Heart right ventricle (tissue), 16 donors: ENCODE measurements at regions not wholly inside any gene's neighbourhood (a gene's known extent, or its start where the extent isn't known, plus 50 kb on each side); places are given as distances from the start of the nearest gene placed in this dataset.

Source experiments
- ATAC-seq, 8 donors: fragments of 200-7000 bp; cut with Tn5 transposase; one replicate each; pipeline ENCODE4 v1.9.1; 2020; ENCODE audit warnings: mild to moderate bottlenecking in 8 of 8, moderate library complexity in 8 of 8, moderate number of reproducible peaks in 1 of 8
- DNase-seq, 2 donors: peaks; one replicate each; pipeline ENCODE4 v3.0.0-alpha.2; 2020
- H3K27ac ChIP-seq, 10 donors: fragments of 200-600 bp; sonication (generic) in 2 of 10; one replicate each; pipeline versions ENCODE4 v1.5.0 to v1.8.0; 2020 to 2022; ENCODE audit warnings: mild to moderate bottlenecking in 3 of 10
- H3K27me3 ChIP-seq, 7 donors: fragments of 200-600 bp; one replicate each; pipeline ENCODE4 v1.8.0; 2021 to 2022; ENCODE audit warnings: mild to moderate bottlenecking in 2 of 7
- H3K36me3 ChIP-seq, 9 donors: fragments of 200-600 bp; sonication (generic) in 1 of 9; one replicate each; pipeline versions ENCODE4 v1.5.0 to v1.8.0; 2020 to 2022; ENCODE audit warnings: mild to moderate bottlenecking in 2 of 9
- H3K4me1 ChIP-seq, 9 donors: fragments of 200-600 bp; sonication (generic) in 1 of 9; one replicate each; pipeline versions ENCODE4 v1.5.0 to v1.8.0; 2020 to 2022; ENCODE audit warnings: mild to moderate bottlenecking in 4 of 9
- H3K4me3 ChIP-seq, 10 donors: fragments of 200-600 bp; sonication (generic) in 2 of 10; one replicate each; pipeline versions ENCODE4 v1.5.0 to v1.8.0; 2020 to 2022; ENCODE audit warnings: mild to moderate bottlenecking in 7 of 10, moderate library complexity in 2 of 10
- H3K9me3 ChIP-seq, 11 donors: fragments of 200-600 bp in 10 of 11; sonication (generic) in 2 of 11; one replicate each; pipeline versions ENCODE4 v1.5.0 to v1.8.0; 2013 to 2022; ENCODE audit warnings: mild to moderate bottlenecking in 2 of 11, control low read depth in 1 of 11, moderate library complexity in 1 of 11
- WGBS, 2 donors: extraction: QIAGEN DNeasy Blood & Tissue Kit; methylation state at CpG; one replicate each; pipeline ENCODE4 v1.1.7; 2013; ENCODE audit warnings: inconsistent platforms in 1 of 2; 5-methylcytosine and 5-hydroxymethylcytosine counted together
- intact Hi-C, 10 donors: fragments of 100-400 bp; cut with DNase I; formaldehyde crosslinking; loops; one replicate each; pipeline versions ENCODE4 v1.11.1 to v1.14.2; 2022
- TF ChIP-seq, protein P1 (sequence below), 9 donors: fragments of 200-600 bp; sonication (generic) in 2 of 9; IDR thresholded peaks; one replicate each; pipeline versions ENCODE4 v1.5.0 to v1.8.0; 2021 to 2022; ENCODE audit warnings: antibody characterized with exemption in 9 of 9, mild to moderate bottlenecking in 5 of 9, moderate library complexity in 1 of 9
- donor health status: Arrhythmogenic right ventricular cardiomyopathy.
- donor health status: ischemic (EF 13 %, LVEDD 7.1; RV severe dilation, severe dysfunction).
- donor health status: healthy with polysubstance abuse.
- donor health status: DM: no; HTN: yes; CAD: no.
- donor health status: DM: no; HTN: no; CAD: no.
- donor health status: ischemic (EF 25% LVEDD 6.9; RV normal size, moderate dysfunction).
- donor health status: ischemic (EF 25% LVEDD 5.7; RV mildly dilated, moderate dysfunction).
- donor health status: healthy.
- donor health status: DM: yes; HTN: yes; CAD: no.
- donor health status: Ischemic cardiomyopathy.
- donor health status: ischemic (EF 35%, LVEDD 5.7; RV mildly dilated, moderate dysfunction).
- donor health status: nonischemic (EF 11% LVEDD 7.7; RV severe dilation, severe dysfunction).
- donor health status: DM: yes; HTN: yes; CAD: no.
- donor health status: PGD.
- donor health status: ischemic (EF 29% LVEDD 5.4; RV normal size, mild dysfunction).
- donor health status: nonischemic (EF 23%, LVEDD 6.1; RV moderate dilation, normal function).

DNA sequence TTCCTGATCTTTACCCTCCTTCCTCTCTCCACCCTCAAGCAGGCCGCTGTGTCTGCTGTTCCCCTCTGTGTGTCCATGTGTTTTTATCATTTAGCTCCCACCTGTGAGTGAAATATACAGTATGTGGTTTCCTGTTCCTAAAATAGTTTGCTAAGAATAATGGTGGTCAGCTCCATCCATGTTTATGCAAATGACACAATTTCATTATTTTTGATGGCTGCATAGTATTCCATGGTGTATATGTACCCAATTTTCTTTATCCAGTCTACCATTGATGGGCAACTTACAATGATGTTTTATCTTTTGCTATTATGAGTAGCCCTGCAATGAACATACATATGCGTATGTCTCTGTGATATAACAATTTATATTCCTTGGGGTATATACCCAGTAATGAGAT lies 133.4 kb upstream of the RGS18 start:
- Histone ChIP-seq H3K36me3 (no peaks in the 10 kb centered on the region), H3K27me3 (no peaks in the 10 kb centered on the region), H3K9me3 (peaks cover 0 to 12% (median 0%) of the 10 kb centered on the region in 11 donors), H3K27ac (no peak overlapping the region), H3K4me3 (no peak overlapping the region), H3K4me1 (no peaks in the 10 kb centered on the region)
- no peak for ATAC-seq
- TF ChIP-seq, protein P1, sequence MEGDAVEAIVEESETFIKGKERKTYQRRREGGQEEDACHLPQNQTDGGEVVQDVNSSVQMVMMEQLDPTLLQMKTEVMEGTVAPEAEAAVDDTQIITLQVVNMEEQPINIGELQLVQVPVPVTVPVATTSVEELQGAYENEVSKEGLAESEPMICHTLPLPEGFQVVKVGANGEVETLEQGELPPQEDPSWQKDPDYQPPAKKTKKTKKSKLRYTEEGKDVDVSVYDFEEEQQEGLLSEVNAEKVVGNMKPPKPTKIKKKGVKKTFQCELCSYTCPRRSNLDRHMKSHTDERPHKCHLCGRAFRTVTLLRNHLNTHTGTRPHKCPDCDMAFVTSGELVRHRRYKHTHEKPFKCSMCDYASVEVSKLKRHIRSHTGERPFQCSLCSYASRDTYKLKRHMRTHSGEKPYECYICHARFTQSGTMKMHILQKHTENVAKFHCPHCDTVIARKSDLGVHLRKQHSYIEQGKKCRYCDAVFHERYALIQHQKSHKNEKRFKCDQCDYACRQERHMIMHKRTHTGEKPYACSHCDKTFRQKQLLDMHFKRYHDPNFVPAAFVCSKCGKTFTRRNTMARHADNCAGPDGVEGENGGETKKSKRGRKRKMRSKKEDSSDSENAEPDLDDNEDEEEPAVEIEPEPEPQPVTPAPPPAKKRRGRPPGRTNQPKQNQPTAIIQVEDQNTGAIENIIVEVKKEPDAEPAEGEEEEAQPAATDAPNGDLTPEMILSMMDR (IDR thresholded peaks at IDR 0.05), result no peak
- intact Hi-C loops, result no loop called here
- DNase-seq, result no peak
- 82 to 94% methylated on average over 2 of the region's 2 CpGs for WGBS, 2 donors

DNA sequence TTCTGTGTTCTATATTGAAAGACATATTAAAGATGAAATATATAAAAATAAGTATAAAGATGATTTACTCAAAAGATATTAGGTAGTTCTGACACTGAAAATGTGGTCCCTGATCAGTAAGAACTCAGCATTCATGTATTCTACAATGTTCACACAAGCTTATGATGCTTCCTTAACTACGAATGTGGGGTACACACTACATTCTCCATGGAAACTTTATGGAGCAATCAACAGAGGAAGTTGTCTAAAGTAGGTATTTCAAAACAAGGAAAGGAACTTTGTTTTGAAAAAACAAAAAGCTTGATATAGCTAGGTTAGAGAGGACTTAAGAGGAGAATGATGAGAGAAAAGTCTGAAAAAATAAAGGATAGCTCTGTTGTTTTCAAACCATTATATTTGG lies 119.7 kb upstream of the RGS18 start:
- ATAC-seq (no peak), DNase-seq (no peak)
- peaks cover 0 to 24% (median 4%) of the 10 kb centered on the region in 11 donors for H3K9me3 ChIP-seq
- 62 to 78% methylated on average over 1 of the region's 1 CpG for WGBS, 2 donors
- no peak overlapping the region for H3K4me3 ChIP-seq
- H3K27me3 ChIP-seq, result no peaks in the 10 kb centered on the region
- intact Hi-C loops, result no loop called here
- no peaks in the 10 kb centered on the region for H3K36me3 ChIP-seq
- H3K27ac ChIP-seq, result no peak overlapping the region
- TF ChIP-seq, protein P1 (IDR thresholded peaks at IDR 0.05), result no peak
- no peaks in the 10 kb centered on the region for H3K4me1 ChIP-seq

DNA sequence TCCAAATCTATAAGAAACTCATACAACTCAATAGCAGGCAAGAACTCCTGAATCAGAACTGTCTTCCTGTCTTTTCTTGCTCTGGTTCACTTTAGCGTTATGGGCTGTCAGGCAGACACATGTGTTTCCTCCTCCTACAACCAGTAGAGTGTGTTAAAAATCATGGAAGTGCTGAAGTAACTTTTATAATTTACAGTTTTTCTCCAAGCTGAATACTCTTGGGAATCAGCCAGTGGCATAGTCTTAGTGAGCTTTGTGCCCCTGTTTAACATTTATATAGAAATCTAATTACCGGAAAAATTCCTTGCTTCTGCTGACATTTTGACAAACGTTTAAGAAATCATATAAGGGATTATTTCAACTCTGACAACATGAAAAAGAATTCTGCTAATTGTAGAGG lies 113.1 kb upstream of the RGS18 start:
- H3K4me3 ChIP-seq, result no peak overlapping the region
- TF ChIP-seq, protein P1 (IDR thresholded peaks at IDR 0.05), result no peak
- no peak for ATAC-seq
- no peak overlapping the region for H3K27ac ChIP-seq
- intact Hi-C loops, result no loop called here
- 39 to 52% methylated on average over 3 of the region's 3 CpGs for WGBS, 2 donors
- H3K36me3 ChIP-seq, result no peaks in the 10 kb centered on the region
- DNase-seq, result no peak
- H3K27me3 ChIP-seq, result no peaks in the 10 kb centered on the region
- no peaks in the 10 kb centered on the region for H3K9me3 ChIP-seq
- no peaks in the 10 kb centered on the region for H3K4me1 ChIP-seq

DNA sequence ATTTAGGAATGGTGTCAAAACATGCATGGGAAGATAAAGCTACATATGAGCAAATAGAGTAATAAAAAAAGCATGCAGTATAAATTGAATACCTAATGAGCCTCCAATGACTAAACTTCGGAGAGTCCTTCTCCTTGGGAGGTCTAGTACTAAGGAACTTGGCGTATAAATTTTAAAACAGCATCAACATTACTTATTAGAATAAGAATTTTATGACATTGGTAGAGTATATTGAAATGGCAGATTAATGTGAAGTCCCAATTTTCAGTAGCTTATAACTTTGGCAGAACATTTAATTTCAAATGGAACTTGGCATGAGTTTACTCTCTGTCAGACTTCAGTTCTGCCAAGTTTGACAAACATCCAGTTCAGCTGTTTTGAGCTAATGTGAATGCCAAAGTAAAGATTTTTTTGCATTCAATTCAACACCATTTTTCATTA lies 104.7 kb upstream of the RGS18 start:
- H3K4me3 ChIP-seq, result no peak overlapping the region
- intact Hi-C loops, result no loop called here
- H3K27ac ChIP-seq, result no peak overlapping the region
- DNase-seq, result no peak
- WGBS, 2 donors, result 65 to 72% methylated on average over 2 of the region's 2 CpGs
- no peaks in the 10 kb centered on the region for H3K36me3 ChIP-seq
- no peaks in the 10 kb centered on the region for H3K9me3 ChIP-seq
- ATAC-seq, result no peak
- peaks cover 0 to 7% (median 0%) of the 10 kb centered on the region in 9 donors for H3K4me1 ChIP-seq
- TF ChIP-seq, protein P1 (IDR thresholded peaks at IDR 0.05), result no peak
- H3K27me3 ChIP-seq, result no peaks in the 10 kb centered on the region
